DND-41 (cell line): ENCODE measurements at regions not wholly inside any gene's neighbourhood (a gene's known extent, or its start where the extent isn't known, plus 50 kb on each side); places are given as distances from the start of the nearest gene placed in this dataset.

Source experiments
- ATAC-seq: fragments of 200-7000 bp; cut with Tn5 transposase; 3 replicates; pipeline ENCODE4 v1.9.1; 2021; ENCODE audit warnings: low read depth; ENCODE audit not compliant: insufficient read depth
- DNase-seq: peaks from one replicate; pipeline ENCODE4 v3.0.0-alpha.2; 2020
- H2AFZ ChIP-seq: 2 replicates; pipeline ENCODE4 v1.6.0; 2012; ENCODE audit warnings: low read depth, low read length
- H3K27ac ChIP-seq: 2 replicates; pipeline ENCODE4 v1.5.1; 2012; ENCODE audit warnings: low read length, inconsistent platforms
- H3K27me3 ChIP-seq: fragments of 200-600 bp; sonication (generic); 2 replicates; pipeline ENCODE4 v1.6.0; 2012; ENCODE audit warnings: low read length, mild to moderate bottlenecking, inconsistent platforms; ENCODE audit not compliant: insufficient read depth, poor library complexity
- H3K36me3 ChIP-seq: 2 replicates; pipeline ENCODE4 v1.5.1; 2012; ENCODE audit warnings: low read length, inconsistent platforms; ENCODE audit not compliant: insufficient read depth
- H3K4me1 ChIP-seq: 2 replicates; pipeline ENCODE4 v1.5.1; 2012; ENCODE audit warnings: mild to moderate bottlenecking, low read length; ENCODE audit not compliant: insufficient read depth
- H3K4me2 ChIP-seq: 2 replicates; pipeline ENCODE4 v1.6.0; 2012; ENCODE audit warnings: mild to moderate bottlenecking, moderate library complexity, low read length, inconsistent platforms; ENCODE audit not compliant: insufficient read depth
- H3K4me3 ChIP-seq, 2 experiments: fragments of 200-600 bp in 1 of 2; shearing (Covaris generic) in 1 of 2; 2 replicates each; pipeline ENCODE4 v1.5.1; 2012 to 2016; ENCODE audit warnings: inconsistent platforms in 2 of 2, low read length in 2 of 2, mild to moderate bottlenecking in 2 of 2, low read depth in 1 of 2, moderate library complexity in 1 of 2
- H3K79me2 ChIP-seq: 2 replicates; pipeline ENCODE4 v1.6.0; 2012; ENCODE audit warnings: low read length, inconsistent platforms; ENCODE audit not compliant: insufficient read depth
- H3K9ac ChIP-seq: 2 replicates; pipeline ENCODE4 v1.6.0; 2012; ENCODE audit warnings: low read depth, mild to moderate bottlenecking, inconsistent platforms, low read length, moderate library complexity
- H3K9me3 ChIP-seq: 2 replicates; pipeline ENCODE4 v1.5.1; 2012; ENCODE audit warnings: low read length, moderate library complexity, mild to moderate bottlenecking, inconsistent platforms; ENCODE audit not compliant: insufficient read depth, severe bottlenecking
- H4K20me1 ChIP-seq: 2 replicates; pipeline ENCODE4 v1.6.0; 2012; ENCODE audit warnings: low read length; ENCODE audit not compliant: insufficient read depth
- EZH2 ChIP-seq: IDR thresholded peaks from 3 replicates; pipeline ENCODE4 v1.6.1; 2012; ENCODE audit warnings: borderline replicate concordance, low read depth, mild to moderate bottlenecking, moderate library complexity, low read length, inconsistent platforms; ENCODE audit not compliant: severe bottlenecking
- TF ChIP-seq, protein P1 (sequence below): IDR thresholded peaks from 2 replicates; pipeline ENCODE4 v1.5.1; 2012; ENCODE audit warnings: borderline replicate concordance, low read length, moderate library complexity, mild to moderate bottlenecking; ENCODE audit not compliant: poor library complexity, severe bottlenecking; ENCODE audit errors: extremely low read depth

DNA sequence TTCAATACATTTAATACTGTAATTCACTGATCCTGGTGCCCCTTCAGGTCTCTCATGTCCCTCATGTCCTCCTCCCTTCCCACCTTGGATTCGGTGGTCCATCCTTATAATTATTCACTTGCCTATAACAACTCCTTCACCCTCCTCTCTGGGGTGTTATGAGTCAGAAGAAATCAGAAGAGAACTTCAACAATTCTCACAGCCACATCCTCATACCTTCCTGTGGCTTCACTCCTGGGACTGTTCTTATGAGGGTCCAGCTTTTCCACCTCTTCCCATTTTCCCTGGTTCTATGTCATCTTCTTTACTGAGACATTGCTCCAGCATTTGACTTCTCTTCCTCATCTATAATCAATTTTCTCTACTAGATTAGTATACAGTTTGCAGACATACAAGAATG is 406.1 kb downstream of the NR2F1-AS1 start:
- H3K79me2 ChIP-seq = no peaks in the 10 kb centered on the region
- no peak overlapping the region for H3K4me2 ChIP-seq
- no peak overlapping the region for H2AFZ ChIP-seq
- no peak overlapping the region for H3K9ac ChIP-seq
- no peaks in the 10 kb centered on the region for H3K36me3 ChIP-seq
- H3K4me1 ChIP-seq = no peaks in the 10 kb centered on the region
- no peak for TF ChIP-seq EZH2
- TF ChIP-seq, protein P1, sequence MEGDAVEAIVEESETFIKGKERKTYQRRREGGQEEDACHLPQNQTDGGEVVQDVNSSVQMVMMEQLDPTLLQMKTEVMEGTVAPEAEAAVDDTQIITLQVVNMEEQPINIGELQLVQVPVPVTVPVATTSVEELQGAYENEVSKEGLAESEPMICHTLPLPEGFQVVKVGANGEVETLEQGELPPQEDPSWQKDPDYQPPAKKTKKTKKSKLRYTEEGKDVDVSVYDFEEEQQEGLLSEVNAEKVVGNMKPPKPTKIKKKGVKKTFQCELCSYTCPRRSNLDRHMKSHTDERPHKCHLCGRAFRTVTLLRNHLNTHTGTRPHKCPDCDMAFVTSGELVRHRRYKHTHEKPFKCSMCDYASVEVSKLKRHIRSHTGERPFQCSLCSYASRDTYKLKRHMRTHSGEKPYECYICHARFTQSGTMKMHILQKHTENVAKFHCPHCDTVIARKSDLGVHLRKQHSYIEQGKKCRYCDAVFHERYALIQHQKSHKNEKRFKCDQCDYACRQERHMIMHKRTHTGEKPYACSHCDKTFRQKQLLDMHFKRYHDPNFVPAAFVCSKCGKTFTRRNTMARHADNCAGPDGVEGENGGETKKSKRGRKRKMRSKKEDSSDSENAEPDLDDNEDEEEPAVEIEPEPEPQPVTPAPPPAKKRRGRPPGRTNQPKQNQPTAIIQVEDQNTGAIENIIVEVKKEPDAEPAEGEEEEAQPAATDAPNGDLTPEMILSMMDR = no peak
- ATAC-seq (no peak), DNase-seq (no peak)
- H3K4me3 ChIP-seq = no peak overlapping the region
- H3K9me3 ChIP-seq = no peaks in the 10 kb centered on the region
- H3K27me3 ChIP-seq = no peaks in the 10 kb centered on the region
- no peaks in the 10 kb centered on the region for H4K20me1 ChIP-seq
- no peak overlapping the region for H3K27ac ChIP-seq

DNA sequence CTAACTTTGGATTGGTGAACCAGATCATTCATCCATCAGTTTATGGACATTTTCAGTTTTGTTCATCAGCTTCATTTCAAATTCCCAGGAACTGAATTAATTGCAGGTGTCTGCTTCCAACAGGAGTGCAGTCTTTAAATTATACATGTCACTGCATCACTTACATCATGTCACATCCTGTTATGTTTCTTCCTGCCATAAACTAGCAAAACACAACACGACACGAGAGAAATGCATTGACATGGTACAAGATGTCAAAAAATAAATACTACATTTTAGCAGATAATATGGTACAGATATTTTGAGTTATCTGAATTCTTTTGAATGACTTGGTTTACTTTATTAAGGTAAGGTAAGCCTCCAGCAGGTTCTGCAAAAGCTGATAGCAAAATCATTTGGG is 415.5 kb downstream of the NR2F1-AS1 start:
- H3K36me3 ChIP-seq = no peaks in the 10 kb centered on the region
- H3K9ac ChIP-seq = no peak overlapping the region
- no peak overlapping the region for H3K4me2 ChIP-seq
- H2AFZ ChIP-seq = no peak overlapping the region
- no peak overlapping the region for H3K4me3 ChIP-seq
- H3K27me3 ChIP-seq = no peaks in the 10 kb centered on the region
- no peaks in the 10 kb centered on the region for H4K20me1 ChIP-seq
- no peaks in the 10 kb centered on the region for H3K9me3 ChIP-seq
- DNase-seq = no peak
- no peak for TF ChIP-seq EZH2
- TF ChIP-seq, protein P1 = no peak
- no peaks in the 10 kb centered on the region for H3K79me2 ChIP-seq
- no peaks in the 10 kb centered on the region for H3K4me1 ChIP-seq
- ATAC-seq = no peak
- no peak overlapping the region for H3K27ac ChIP-seq

DNA sequence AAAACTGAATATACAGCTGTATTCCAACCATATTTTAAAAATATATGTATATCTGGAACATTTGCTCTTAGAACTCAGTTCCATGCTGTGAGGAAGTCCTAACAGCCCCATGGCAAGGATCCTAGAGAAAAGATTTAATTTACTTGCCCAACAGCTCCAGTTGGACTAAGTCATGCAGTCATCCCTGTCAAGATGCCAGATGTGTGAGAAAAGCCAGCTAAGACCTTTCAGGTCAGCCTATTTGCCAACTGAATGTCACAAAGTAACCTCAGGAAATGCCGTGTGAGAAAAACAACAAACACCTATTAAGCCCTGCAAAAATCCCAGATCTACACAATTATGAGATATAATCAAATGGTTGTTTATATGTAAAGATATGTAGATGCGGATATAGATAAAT is 416.3 kb downstream of the NR2F1-AS1 start:
- H3K36me3 ChIP-seq = no peaks in the 10 kb centered on the region
- no peak overlapping the region for H3K4me3 ChIP-seq
- H3K27ac ChIP-seq = no peak overlapping the region
- no peak overlapping the region for H3K9ac ChIP-seq
- no peaks in the 10 kb centered on the region for H3K79me2 ChIP-seq
- ATAC-seq (no peak), DNase-seq (no peak)
- no peak for TF ChIP-seq EZH2
- TF ChIP-seq, protein P1 = no peak
- no peaks in the 10 kb centered on the region for H4K20me1 ChIP-seq
- H3K27me3 ChIP-seq = no peaks in the 10 kb centered on the region
- no peaks in the 10 kb centered on the region for H3K9me3 ChIP-seq
- H3K4me2 ChIP-seq = no peak overlapping the region
- no peaks in the 10 kb centered on the region for H3K4me1 ChIP-seq
- H2AFZ ChIP-seq = no peak overlapping the region

- Histone ChIP-seq H3K27me3 (no peaks in the 10 kb centered on the region), H3K9me3 (no peaks in the 10 kb centered on the region), H3K4me1 (no peaks in the 10 kb centered on the region), H3K9ac (no peak overlapping the region), H3K4me3 (no peak overlapping the region), H4K20me1 (no peaks in the 10 kb centered on the region), H3K36me3 (no peaks in the 10 kb centered on the region), H3K4me2 (no peak overlapping the region), H3K79me2 (no peaks in the 10 kb centered on the region), H3K27ac (no peak overlapping the region), H2AFZ (no peak overlapping the region)
- TF ChIP-seq, protein P1 = no peak
- no peak for TF ChIP-seq EZH2
- DNase-seq (no peak), ATAC-seq (no peak)
These were observed 417.9 kb downstream of the NR2F1-AS1 start for GRCh38 chr5:93163010-93163663.
